GM12874 (cell line): ENCODE measurements at regions not wholly inside any gene's neighbourhood (a gene's known extent, or its start where the extent isn't known, plus 50 kb on each side); places are given as distances from the start of the nearest gene placed in this dataset.

Experiments
- CTCF ChIP-seq: IDR thresholded peaks from 2 replicates; pipeline ENCODE4 v1.5.1; 2011; ENCODE audit warnings: low read depth, mild to moderate bottlenecking, control low read depth, low read length, moderate library complexity; ENCODE audit not compliant: insufficient read depth

- no peak for TF ChIP-seq CTCF
Observed at GRCh38 chr19:32150605-32151004, 194.8 kb upstream of the ZNF507 start.

- TF ChIP-seq CTCF, result no peak
Observed at GRCh38 chr19:32154418-32154817, 191.0 kb upstream of the ZNF507 start.

- no peak for TF ChIP-seq CTCF
Observed at GRCh38 chr19:32164384-32164992, 180.9 kb upstream of the ZNF507 start.

GRCh38 chr19:32165141-32165540 is 180.3 kb upstream of the ZNF507 start:
- no peak for TF ChIP-seq CTCF

GRCh38 chr19:32165750-32166149 is 179.7 kb upstream of the ZNF507 start:
- no peak for TF ChIP-seq CTCF

GRCh38 chr19:32166238-32166637 is 179.2 kb upstream of the ZNF507 start:
- TF ChIP-seq CTCF, result no peak

- no peak for TF ChIP-seq CTCF
Observed at GRCh38 chr19:32168111-32168510, 177.3 kb upstream of the ZNF507 start.
